OCI-LY1 (cell line): ENCODE measurements at regions not wholly inside any gene's neighbourhood (a gene's known extent, or its start where the extent isn't known, plus 50 kb on each side); places are given as distances from the start of the nearest gene placed in this dataset.

ENCODE experiments used
- H2AFZ ChIP-seq: fragments of 200-600 bp; sonication (generic), shearing (Covaris generic); 2 replicates; pipeline ENCODE4 v1.6.0; 2014; ENCODE audit warnings: antibody characterized with exemption, mild to moderate bottlenecking, low read length
- H3F3A ChIP-seq: fragments of 200-600 bp; sonication (generic), shearing (Covaris generic); 2 replicates; pipeline ENCODE4 v1.6.0; 2014; ENCODE audit warnings: mild to moderate bottlenecking, antibody characterized with exemption, low read length, moderate library complexity; ENCODE audit not compliant: insufficient read depth
- H3K27ac ChIP-seq: fragments of 200-600 bp; sonication (generic); 2 replicates; pipeline ENCODE4 v1.5.1; 2014; ENCODE audit warnings: low read length, mixed run types, mild to moderate bottlenecking, low read depth; ENCODE audit not compliant: poor library complexity, severe bottlenecking
- H3K27me3 ChIP-seq: fragments of 200-600 bp; sonication (generic); 2 replicates; pipeline ENCODE4 v1.6.0; 2014; ENCODE audit warnings: antibody characterized with exemption, mild to moderate bottlenecking, low read length, moderate library complexity; ENCODE audit not compliant: insufficient read depth
- H3K36me3 ChIP-seq: fragments of 200-600 bp; sonication (generic); 2 replicates; pipeline ENCODE4 v1.6.1; 2014; ENCODE audit warnings: mild to moderate bottlenecking, antibody characterized with exemption, low read length, moderate library complexity, mixed read lengths; ENCODE audit not compliant: insufficient read depth
- H3K4me1 ChIP-seq: fragments of 200-600 bp; sonication (generic); 2 replicates; pipeline ENCODE4 v1.5.1; 2014; ENCODE audit warnings: mild to moderate bottlenecking, low read length, moderate library complexity; ENCODE audit not compliant: insufficient read depth, severe bottlenecking
- H3K4me2 ChIP-seq: fragments of 200-600 bp; sonication (generic), shearing (Covaris generic); 2 replicates; pipeline ENCODE4 v1.6.1; 2014; ENCODE audit warnings: low read length
- H3K4me3 ChIP-seq: fragments of 200-600 bp; sonication (generic); 2 replicates; pipeline ENCODE4 v1.5.1; 2014; ENCODE audit warnings: low read length, low read depth, mild to moderate bottlenecking, mixed read lengths; ENCODE audit not compliant: poor library complexity, severe bottlenecking
- H3K79me2 ChIP-seq: fragments of 200-600 bp; shearing (Covaris generic); 2 replicates; pipeline ENCODE4 v1.6.1; 2016; ENCODE audit warnings: mixed run types, low read length, mixed read lengths; ENCODE audit not compliant: insufficient read depth
- H3K9ac ChIP-seq: fragments of 200-600 bp; sonication (generic), shearing (Covaris generic); 2 replicates; pipeline ENCODE4 v1.6.1; 2014; ENCODE audit warnings: mild to moderate bottlenecking, low read length, mixed read lengths
- H3K9me2 ChIP-seq: fragments of 200-600 bp; sonication (generic), shearing (Covaris generic); 2 replicates; pipeline ENCODE4 v1.6.1; 2014; ENCODE audit warnings: low read depth, mild to moderate bottlenecking, low read length, mixed read lengths
- H3K9me3 ChIP-seq: fragments of 200-600 bp; shearing (Covaris generic); 2 replicates; pipeline ENCODE4 v1.6.1; 2014; ENCODE audit warnings: low read length, mixed read lengths
- H4K20me1 ChIP-seq: fragments of 200-600 bp; sonication (generic), shearing (Covaris generic); 2 replicates; pipeline ENCODE4 v1.6.0; 2016; ENCODE audit warnings: mild to moderate bottlenecking, low read length; ENCODE audit not compliant: insufficient read depth
- CTCF ChIP-seq: fragments of 200-600 bp; sonication (generic), shearing (Covaris generic); IDR thresholded peaks from 2 replicates; pipeline ENCODE4 v1.5.1; 2017; ENCODE audit warnings: mild to moderate bottlenecking, antibody characterized with exemption, low read length, moderate library complexity, mixed read lengths
- EZH2 ChIP-seq: fragments of 200-600 bp; sonication (generic), shearing (Covaris generic); IDR thresholded peaks from 2 replicates; pipeline ENCODE4 v1.8.0; 2017; ENCODE audit warnings: borderline replicate concordance, mixed run types, mild to moderate bottlenecking, antibody characterized with exemption, low read length, moderate library complexity, mixed read lengths

DNA sequence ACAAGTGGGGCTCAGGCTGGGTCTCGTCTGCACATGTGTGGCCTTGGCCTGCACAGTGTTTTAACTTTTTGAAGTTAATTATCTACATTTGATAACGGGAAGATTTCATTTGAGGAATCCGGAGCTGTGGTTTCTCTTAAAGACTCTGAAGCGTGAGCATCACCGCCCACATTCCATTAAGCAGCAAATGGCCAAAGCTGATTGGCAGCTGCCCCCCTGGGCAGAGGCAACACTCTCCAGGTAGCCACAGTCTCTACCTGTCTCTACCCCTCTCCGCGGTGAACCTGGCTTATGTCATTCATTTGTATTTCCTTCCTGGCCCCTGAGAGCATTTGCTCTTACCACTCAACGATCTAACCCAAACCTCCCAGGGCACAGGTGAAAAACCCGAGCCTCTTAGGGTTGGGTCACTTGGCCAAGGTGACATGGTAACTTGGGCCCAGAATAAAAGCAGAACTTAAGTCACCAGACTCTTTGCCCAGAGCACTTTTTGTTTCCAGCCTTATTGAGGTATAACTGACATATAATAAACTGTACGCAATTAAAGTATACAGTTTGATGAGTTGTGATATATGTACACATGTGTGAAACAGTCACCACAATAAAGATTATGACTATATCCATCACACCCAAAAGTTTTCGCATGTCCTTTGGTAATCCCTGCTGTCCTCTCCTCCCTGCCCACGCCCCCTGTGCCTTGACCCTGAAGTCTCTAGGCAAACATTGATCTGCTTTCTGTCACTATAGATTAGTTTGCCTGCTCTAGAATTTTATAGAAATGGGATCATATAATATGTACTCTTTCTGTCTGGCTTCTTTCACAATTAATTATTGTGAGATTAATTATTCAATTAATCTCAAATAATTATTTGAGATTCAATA lies 245.7 kb upstream of the HES1 start:
- Histone ChIP-seq H2AFZ (no peak overlapping the region), H3K27ac (no peak overlapping the region), H3K4me2 (no peak overlapping the region), H3K4me1 (no peaks in the 10 kb centered on the region), H3K79me2 (no peaks in the 10 kb centered on the region), H3F3A (no peaks in the 10 kb centered on the region), H3K9me2 (0 out of 2 replicates have a peak, but pooled peaks cover 3% of the 10 kb centered on the region), H3K4me3 (no peak overlapping the region), H3K9ac (no peak overlapping the region), H3K27me3 (no peaks in the 10 kb centered on the region; the same call in 1 of the 2 replicates), H3K9me3 (no peaks in the 10 kb centered on the region), H3K36me3 (no peaks in the 10 kb centered on the region), H4K20me1 (no peaks in the 10 kb centered on the region)
- TF ChIP-seq EZH2: no peak
- TF ChIP-seq CTCF: no peak

DNA sequence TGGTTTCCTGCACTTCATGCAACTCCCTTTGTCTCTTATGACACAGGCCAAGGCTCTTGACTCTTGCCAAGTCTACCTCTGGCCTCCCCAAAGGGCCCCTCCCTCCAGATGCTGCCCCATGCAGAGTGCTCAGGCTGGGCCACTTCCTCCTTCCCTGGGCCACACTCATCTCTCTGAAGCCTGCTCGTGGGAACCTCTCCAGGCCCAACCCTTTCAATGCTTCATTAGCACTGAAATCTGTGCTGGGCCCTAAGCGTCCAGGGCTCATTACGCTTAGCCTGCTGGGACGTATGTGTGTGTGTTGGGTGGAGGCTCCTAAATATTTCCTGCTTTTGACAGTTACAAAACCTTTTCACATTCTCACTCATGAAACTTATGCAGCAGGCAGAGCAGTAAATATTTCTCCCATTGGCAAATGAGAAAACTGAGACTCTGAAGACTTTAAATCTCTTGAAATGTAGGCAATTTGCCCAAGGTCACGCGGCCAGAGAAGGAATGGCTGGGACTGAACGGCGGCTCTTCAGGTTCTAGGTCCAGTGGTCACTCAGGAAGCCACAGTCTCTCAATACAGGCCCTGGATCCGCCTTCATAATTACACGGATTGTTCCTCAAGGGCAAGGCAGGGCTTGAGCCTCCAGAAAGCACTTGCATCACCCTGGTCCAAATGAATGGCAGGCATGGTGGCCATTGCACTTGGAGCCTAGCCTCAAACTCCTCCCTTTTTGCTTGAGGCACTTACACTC lies 241.7 kb upstream of the HES1 start:
- H3K4me3 ChIP-seq: no peak overlapping the region
- H3K9me3 ChIP-seq: no peaks in the 10 kb centered on the region
- no peaks in the 10 kb centered on the region for H3F3A ChIP-seq
- no peaks in the 10 kb centered on the region; the same call in 1 of the 2 replicates for H3K27me3 ChIP-seq
- H4K20me1 ChIP-seq: no peaks in the 10 kb centered on the region
- H2AFZ ChIP-seq: no peak overlapping the region
- H3K79me2 ChIP-seq: no peaks in the 10 kb centered on the region
- no peak overlapping the region for H3K27ac ChIP-seq
- no peaks in the 10 kb centered on the region for H3K36me3 ChIP-seq
- 0 out of 2 replicates have a peak, but pooled peaks cover 1% of the 10 kb centered on the region for H3K9me2 ChIP-seq
- TF ChIP-seq EZH2: no peak
- no peak for TF ChIP-seq CTCF
- H3K4me1 ChIP-seq: no peaks in the 10 kb centered on the region
- H3K4me2 ChIP-seq: no peak overlapping the region
- H3K9ac ChIP-seq: no peak overlapping the region

- TF ChIP-seq CTCF (no peak), EZH2 (no peak)
- no peak overlapping the region for H2AFZ ChIP-seq
- no peaks in the 10 kb centered on the region for H3F3A ChIP-seq
- no peaks in the 10 kb centered on the region for H3K9me3 ChIP-seq
- H3K4me1 ChIP-seq: no peaks in the 10 kb centered on the region
- H3K9ac ChIP-seq: no peak overlapping the region
- H3K4me3 ChIP-seq: no peak overlapping the region
- H4K20me1 ChIP-seq: no peaks in the 10 kb centered on the region
- H3K27me3 ChIP-seq: no peaks in the 10 kb centered on the region
- no peak overlapping the region for H3K27ac ChIP-seq
- no peak overlapping the region for H3K4me2 ChIP-seq
- H3K9me2 ChIP-seq: no peaks in the 10 kb centered on the region
- no peaks in the 10 kb centered on the region for H3K79me2 ChIP-seq
- H3K36me3 ChIP-seq: no peaks in the 10 kb centered on the region
Observed at GRCh38 chr3:193895409-193895808, 240.5 kb upstream of the HES1 start.
